ENCODE measurements at regions not wholly inside any gene's neighbourhood (a gene's known extent, or its start where the extent isn't known, plus 50 kb on each side); places are given as distances from the start of the nearest gene placed in this dataset.
"Not testable (repeated sequence)": the region's sequence is repeated elsewhere in the genome, so short reads cannot be mapped to it uniquely, and the experiment has no call there.

GRCh38 chr3:75840160-75840559 is 54.8 kb upstream of the ZNF717 start:
- not testable (repeated sequence) for TF ChIP-seq CTCF (conservative IDR thresholded peaks at IDR 0.05; ENCODE audit: low read length); EZH2phosphoT487 (IDR thresholded peaks at IDR 0.05; ENCODE audit: borderline replicate concordance)

Measured in Loucy (cell line).